ENCODE measurements at regions not wholly inside any gene's neighbourhood (a gene's known extent, or its start where the extent isn't known, plus 50 kb on each side); places are given as distances from the start of the nearest gene placed in this dataset.

DNA sequence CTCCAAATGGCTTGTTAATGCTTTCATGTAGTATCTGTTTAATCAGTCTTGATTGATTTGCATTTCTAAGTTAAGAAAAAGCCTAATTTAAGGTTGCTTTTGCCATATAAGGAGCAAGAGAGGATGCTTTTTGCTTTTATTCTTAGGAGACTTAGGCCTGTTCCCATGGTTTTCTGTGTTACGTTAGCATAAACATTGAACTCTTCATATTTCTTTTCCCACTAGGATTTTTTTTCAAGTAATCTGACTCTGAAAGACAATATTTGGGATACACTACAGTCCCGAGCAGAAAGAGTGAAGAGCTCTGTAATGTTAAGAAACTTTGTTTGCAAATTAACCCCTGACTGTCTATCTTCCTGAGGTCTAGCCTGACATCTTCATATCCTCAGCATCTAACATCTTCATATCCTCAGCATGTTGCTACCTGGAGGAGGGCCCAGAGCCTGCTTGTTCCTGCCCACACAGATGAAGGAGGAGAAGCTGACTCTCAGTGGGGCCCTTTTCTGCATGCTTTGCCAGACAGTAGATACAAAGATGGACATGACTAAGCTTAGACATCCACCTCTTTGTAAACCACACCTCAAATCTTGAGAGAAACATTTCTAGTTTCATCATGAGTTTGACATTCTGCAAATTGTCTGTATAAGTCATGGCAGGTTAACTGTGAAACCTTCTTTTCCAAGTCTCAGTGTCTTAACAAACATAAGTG lies 86.2 kb upstream of the COL6A5 start:
- no peak for DNase-seq (ENCODE audit: low read depth in 2 of 2)

- DNase-seq (ENCODE audit: low read depth in 2 of 2) = no peak
Measured at GRCh38 chr3:130260918-130261317, 84.6 kb upstream of the COL6A5 start.

GRCh38 chr3:130263708-130264107 lies 81.8 kb upstream of the COL6A5 start:
- DNase-seq (ENCODE audit: low read depth in 2 of 2) = no peak

- DNase-seq (ENCODE audit: low read depth in 2 of 2) = no peak
Measured at GRCh38 chr3:130266817-130267216, 78.7 kb upstream of the COL6A5 start.

- DNase-seq (ENCODE audit: low read depth in 2 of 2) = no peak
Measured at GRCh38 chr3:130276203-130276803, 69.2 kb upstream of the COL6A5 start.

- DNase-seq (ENCODE audit: low read depth in 2 of 2) = no peak
Measured at GRCh38 chr3:130288670-130289069, 56.8 kb upstream of the COL6A5 start.

DNA sequence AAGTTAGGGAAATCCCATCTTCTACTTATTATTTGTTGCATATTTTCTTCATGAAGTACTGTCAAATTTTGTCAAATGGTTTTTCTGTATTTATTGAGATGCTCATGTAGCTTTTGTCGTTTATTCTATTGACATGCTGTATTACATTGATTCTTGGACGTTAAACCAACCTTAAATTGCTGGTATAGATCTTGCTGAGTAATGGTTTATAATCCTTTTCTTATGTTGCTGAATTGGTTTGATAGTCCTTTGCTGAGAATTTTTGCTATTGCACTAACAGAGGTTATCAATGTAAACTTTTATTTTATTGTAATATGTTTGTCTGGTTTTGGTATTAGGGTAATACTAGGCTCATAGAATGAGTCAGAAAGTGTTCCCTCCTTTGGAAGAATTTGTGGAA lies 54.3 kb upstream of the COL6A5 start:
- DNase-seq (ENCODE audit: low read depth in 2 of 2) = no peak

- no peak for DNase-seq (ENCODE audit: low read depth in 2 of 2)
Measured at GRCh38 chr3:130293247-130293646, 52.2 kb upstream of the COL6A5 start.

All from activated CD4-positive, alpha-beta T cell treated with anti-CD3 and anti-CD28 coated beads for 24 hours (primary cell).